Bronchial epithelial cell (primary cell): ENCODE measurements at regions not wholly inside any gene's neighbourhood (a gene's known extent, or its start where the extent isn't known, plus 50 kb on each side); places are given as distances from the start of the nearest gene placed in this dataset.
A peak's percentile ranks its signal among the peaks of the same experiment; 100 is the strongest.

Source experiments
- DNase-seq: peaks from one replicate; pipeline ENCODE4 v3.0.0-alpha.2; 2010; ENCODE audit warnings: low read depth
- FAIRE-seq: peaks from 2 replicates; lab custom pipeline; 2011; peaks lifted over from hg19 to GRCh38; lab: Jason Lieb, UNC
- H3K27me3 ChIP-seq: 2 replicates; pipeline ENCODE4 v1.5.1; 2011; ENCODE audit warnings: low read length; ENCODE audit not compliant: control insufficient read depth, insufficient read depth
- H3K36me3 ChIP-seq: 2 replicates; pipeline ENCODE4 v1.5.1; 2011; ENCODE audit warnings: low read length; ENCODE audit not compliant: control insufficient read depth, insufficient read depth
- H3K4me3 ChIP-seq: 2 replicates; pipeline ENCODE4 v1.5.1; 2011; ENCODE audit warnings: mild to moderate bottlenecking, low read depth, low read length, control low read depth
- TF ChIP-seq, protein P1 (sequence below): IDR thresholded peaks from 2 replicates; pipeline ENCODE4 v1.5.1; 2011; ENCODE audit warnings: mild to moderate bottlenecking, moderate library complexity, low read length, control low read depth, inconsistent platforms; ENCODE audit not compliant: insufficient read depth, severe bottlenecking

DNA sequence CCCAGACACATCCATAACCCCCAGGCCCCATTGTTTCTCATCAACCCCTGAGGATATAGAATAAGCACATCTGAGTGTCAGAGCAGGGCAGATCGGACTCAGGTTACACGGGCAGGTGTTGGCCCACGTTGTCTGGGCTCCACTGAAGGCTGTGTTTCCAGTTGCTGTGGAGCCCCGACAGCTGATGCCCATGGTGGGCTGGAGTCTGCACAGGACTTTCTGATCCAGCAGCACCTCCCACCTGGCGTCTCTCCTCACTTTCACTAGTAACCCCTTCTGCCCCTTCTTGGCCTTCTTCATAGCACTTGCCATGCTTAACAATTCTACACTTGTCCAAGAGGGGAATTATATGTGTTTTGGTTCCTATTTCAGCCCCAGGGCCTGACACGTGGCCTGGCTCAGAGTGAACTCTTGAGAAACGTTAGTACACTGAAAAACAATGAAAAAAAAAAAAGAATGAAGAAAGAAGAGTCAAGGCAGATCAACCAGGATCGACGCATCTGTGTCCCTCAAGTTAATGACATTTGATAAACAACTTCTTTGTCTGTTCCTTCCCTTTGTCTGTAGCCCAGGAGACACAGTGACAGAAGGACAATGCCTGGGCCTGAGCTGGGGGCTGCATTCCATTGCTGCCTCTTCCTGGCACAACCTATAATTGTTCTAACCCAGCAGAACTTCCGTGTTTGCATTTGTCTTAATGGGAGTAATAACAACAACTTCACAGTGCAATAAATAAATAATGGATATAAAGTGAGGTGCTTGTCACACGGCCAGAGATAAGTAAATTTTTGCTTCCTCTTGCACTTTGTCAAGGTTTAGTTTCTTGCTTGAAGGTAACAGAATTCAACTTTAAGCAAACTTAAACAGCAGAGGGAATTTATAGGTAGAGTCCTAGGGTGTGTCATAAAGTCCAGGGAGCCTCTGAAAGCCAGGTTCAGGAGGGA is 224.2 kb upstream of the SSTR4 start:
- no peak overlapping the region for H3K4me3 ChIP-seq
- H3K36me3 ChIP-seq: no peaks in the 10 kb centered on the region
- TF ChIP-seq, protein P1, sequence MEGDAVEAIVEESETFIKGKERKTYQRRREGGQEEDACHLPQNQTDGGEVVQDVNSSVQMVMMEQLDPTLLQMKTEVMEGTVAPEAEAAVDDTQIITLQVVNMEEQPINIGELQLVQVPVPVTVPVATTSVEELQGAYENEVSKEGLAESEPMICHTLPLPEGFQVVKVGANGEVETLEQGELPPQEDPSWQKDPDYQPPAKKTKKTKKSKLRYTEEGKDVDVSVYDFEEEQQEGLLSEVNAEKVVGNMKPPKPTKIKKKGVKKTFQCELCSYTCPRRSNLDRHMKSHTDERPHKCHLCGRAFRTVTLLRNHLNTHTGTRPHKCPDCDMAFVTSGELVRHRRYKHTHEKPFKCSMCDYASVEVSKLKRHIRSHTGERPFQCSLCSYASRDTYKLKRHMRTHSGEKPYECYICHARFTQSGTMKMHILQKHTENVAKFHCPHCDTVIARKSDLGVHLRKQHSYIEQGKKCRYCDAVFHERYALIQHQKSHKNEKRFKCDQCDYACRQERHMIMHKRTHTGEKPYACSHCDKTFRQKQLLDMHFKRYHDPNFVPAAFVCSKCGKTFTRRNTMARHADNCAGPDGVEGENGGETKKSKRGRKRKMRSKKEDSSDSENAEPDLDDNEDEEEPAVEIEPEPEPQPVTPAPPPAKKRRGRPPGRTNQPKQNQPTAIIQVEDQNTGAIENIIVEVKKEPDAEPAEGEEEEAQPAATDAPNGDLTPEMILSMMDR: no peak
- no peak for DNase-seq
- H3K27me3 ChIP-seq: no peaks in the 10 kb centered on the region
- no peak for FAIRE-seq

DNA sequence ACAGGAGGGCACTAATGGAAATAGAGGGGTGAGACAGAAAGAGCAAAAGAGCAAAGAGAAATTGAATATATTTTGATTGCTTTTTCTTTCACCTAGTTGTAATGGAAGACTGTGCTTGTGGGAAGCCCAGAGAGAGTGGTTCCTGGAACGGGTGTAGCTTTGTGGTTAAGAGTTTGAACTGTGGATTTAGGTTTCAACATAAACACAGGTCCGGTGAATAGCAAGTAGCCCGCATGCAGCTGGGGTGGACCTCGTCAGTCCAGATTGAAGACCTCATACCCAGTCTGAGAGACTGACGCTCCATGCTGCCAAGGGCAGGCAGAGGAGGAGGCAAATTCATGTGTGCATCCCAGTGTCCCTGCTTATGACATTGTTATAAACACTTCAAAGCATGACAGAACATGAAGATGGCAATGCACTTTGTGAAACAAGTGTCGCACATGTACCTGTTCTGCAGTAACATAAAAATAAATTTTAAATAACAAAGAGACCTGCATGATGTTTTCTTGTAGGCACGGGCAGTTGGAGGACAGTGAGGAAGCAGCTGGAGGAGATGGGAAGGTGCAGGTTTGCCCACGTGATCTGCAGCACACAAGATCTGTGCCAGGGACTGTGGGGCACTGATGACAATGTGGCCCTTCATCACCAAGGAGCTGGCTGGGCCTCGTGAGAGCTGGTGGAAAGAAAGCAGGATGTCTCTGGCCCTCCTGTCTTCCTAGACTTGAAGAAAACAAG is 220.5 kb upstream of the SSTR4 start:
- no peak for FAIRE-seq
- TF ChIP-seq, protein P1: no peak

GRCh38 chr20:22815206-22815551 is 219.9 kb upstream of the SSTR4 start:
- DNase-seq (no peak), FAIRE-seq (no peak)
- Histone ChIP-seq H3K36me3 (no peaks in the 10 kb centered on the region), H3K4me3 (no peak overlapping the region), H3K27me3 (no peaks in the 10 kb centered on the region)
- TF ChIP-seq, protein P1: no peak

More for the DNA sequence above, 220.5 kb upstream of the SSTR4 start:
- no peaks in the 10 kb centered on the region for H3K36me3 ChIP-seq
- H3K27me3 ChIP-seq: no peaks in the 10 kb centered on the region
- H3K4me3 ChIP-seq: no peak overlapping the region
- DNase-seq: no peak

- H3K4me3 ChIP-seq: no peak overlapping the region
- TF ChIP-seq, protein P1: peak; percentile 3
- FAIRE-seq: peak; percentile 47
- H3K27me3 ChIP-seq: no peaks in the 10 kb centered on the region
- no peaks in the 10 kb centered on the region for H3K36me3 ChIP-seq
- DNase-seq: no peak
Measured at GRCh38 chr20:22815603-22816315, 219.4 kb upstream of the SSTR4 start.

GRCh38 chr20:22818636-22819035 is 216.5 kb upstream of the SSTR4 start:
- FAIRE-seq (peak; percentile 82), DNase-seq (no peak)
- no peaks in the 10 kb centered on the region for H3K36me3 ChIP-seq
- no peaks in the 10 kb centered on the region for H3K27me3 ChIP-seq
- H3K4me3 ChIP-seq: no peak overlapping the region
- TF ChIP-seq, protein P1: no peak
